ENCODE measurements at regions not wholly inside any gene's neighbourhood (a gene's known extent, or its start where the extent isn't known, plus 50 kb on each side); places are given as distances from the start of the nearest gene placed in this dataset.

DNA sequence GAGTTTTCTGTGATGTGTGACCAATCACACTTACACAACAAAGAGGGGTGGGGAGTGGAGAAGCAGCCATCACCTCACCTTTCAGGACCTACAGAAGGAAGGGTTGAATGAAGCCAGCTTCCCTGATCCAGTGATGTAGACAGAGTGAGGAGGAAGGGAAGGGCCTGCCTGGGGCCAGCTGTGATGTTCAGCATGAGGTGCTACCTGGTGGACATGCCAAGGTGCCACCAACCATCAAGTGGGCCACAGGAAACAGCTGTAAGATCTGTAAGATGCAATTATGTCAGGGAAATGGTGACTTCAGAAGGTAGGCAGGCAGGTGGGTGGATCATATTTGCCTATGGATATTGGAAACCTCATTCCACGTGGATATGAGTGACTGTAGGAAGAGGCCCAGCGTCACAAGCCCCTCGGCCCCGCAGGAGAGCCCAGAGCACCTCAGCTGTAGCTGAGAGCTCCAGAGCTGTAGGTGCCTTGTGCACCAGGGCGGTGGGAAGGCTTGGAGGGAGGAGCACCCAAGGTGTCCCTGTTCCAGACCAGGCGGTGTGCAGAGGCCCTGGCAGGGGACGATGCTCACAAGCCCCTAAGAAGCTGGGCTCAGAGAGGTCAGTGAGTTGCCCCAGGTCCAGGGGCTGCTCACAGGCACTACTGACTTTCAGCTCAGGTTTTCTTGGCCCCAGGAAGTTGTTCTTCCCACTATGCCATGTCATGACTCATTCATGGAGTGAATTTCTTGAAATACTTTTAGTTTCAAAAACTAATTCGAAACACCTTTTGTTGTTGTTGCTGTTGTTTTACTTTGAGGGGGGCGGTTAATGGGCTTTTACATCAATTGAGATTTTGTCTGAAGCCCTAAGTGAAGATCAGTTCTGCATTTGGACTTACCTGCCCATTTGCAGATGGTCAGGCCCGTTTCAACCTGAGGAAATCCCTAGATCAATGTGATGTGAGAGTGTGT, 94.2 kb upstream of the ALDH1A3 start:
- no peak for DNase-seq

GRCh38 chr15:100786139-100786531, 93.5 kb upstream of the ALDH1A3 start:
- DNase-seq = no peak

DNA sequence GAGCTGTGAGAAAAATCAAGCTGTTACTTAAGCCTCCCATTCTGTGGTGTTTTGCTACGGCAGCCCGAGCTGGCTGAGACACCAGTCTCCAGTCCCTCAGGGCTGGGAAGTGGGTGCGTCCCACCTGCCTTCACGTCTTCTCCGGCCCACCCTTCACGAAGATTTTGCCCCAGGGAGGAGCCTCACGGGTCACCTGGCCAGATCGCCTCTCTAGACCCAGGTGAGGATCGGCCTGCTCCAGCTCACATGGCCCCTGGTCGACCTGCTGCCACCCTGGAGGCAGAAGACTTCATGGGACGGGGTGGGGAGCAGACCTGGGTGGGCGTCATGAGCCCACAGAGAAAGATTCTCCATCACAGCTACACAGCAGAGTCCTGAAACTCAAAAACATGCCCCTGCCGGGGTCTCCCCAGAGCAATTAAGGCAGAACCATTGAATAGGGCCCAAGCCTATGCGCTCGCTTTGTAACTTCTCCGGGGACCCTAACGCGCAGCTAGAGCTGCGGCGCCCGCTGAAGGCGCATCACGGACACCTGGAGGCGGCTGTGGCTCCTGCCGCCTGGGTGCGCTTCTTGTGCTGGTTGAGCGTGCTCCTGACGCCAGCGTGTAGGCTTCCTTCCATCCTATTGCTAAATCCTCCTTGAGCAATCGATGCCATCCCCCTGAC, 92.6 kb upstream of the ALDH1A3 start:
- no peak for DNase-seq

DNA sequence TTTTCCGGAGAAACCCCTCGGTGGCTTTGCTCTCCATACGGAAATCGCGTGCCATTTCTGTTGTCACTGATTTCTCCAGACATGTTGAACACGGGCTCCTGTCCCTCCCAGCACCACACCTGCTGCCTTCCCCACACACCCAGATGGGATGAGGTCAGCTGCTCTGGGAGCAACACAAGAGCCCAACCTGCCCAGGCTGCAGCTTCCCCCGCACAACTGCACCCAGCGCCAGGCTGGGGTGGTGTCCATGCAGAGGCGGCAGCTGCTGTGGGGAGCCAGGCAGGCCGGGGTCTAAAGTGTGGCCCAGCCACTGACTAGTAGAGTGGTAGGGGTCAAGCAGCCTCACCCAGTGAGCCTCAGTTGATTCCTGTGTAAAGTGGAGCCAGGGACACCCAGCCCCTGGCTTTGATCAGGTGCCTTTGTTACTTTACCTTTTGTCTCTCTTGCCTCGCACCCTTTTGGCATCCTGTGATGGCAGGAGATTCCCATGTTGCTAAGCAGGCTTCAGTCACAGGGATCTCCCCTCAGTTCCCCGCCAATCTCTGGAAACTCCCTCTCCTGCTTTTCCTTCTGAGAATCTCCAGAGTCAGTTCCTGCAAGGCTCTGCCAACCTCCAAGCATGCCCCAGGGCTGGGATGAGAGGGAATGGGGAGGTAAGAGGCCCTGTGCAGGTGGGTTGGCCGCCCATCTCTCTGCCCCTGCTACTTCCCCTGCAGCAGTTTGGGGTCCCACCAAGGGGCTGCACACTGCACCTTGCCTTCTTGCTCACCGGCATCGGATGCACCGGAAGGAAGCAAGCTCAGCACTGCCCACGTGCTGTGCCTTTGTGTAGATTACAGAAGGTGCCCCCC, 91.8 kb upstream of the ALDH1A3 start:
- no peak for DNase-seq

DNA sequence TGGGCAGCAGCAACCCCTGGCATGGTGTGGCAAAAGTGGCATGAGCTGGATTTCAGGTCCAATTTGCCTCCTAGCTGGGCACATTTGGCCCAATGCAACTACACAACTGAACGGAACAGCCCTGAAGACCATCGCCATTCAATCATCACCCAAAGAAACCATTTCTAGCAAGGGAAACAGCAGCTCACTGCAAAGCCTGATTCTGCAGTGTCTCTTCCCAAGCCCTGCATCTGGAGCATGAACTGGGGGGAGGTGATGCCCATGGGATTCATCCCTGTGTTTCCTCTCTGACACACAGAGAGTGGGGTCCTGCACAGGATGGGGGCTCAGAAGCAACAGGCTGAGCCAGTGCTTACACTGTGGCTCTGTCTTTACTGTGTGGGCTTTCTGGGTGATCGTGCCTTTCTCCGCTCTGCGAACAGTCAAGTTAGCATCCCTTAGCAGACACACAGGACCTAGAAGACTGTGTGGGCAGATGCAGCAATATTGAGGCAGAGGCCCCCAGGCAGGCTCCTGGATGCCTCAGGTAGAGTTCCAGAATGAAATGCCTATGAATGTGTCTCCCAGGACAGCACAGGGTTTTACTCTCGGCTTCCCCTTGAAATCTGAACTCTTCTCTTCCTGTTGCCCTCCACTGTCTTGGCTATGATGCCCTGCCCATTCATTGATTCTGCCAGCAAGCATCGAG, 91.1 kb upstream of the ALDH1A3 start:
- DNase-seq = no peak

DNA sequence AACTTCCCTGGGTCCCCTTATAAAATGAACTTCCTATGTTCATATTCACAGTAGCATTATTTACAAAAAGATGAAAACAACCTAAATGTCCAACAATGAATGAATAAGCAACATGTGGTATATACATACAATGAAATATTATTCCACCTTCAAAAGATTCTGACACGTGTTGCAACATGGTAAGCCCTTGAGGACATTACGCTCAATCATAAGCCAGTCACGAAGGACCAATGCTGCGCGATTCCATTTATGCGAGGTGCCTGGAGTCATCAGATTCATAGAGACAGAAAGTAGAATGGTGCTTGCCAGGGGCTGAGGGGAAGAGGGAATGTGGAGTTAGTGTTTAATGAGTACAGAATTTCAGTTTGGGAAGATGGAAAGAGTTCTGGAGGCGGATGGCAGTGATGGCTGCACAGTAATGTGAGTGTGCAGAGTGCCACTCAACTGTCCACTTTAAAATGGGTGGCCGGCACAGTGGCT, 88.8 kb upstream of the ALDH1A3 start:
- no peak for DNase-seq

- DNase-seq = no peak
Measured at GRCh38 chr15:100794008-100794407, 85.6 kb upstream of the ALDH1A3 start.

DNA sequence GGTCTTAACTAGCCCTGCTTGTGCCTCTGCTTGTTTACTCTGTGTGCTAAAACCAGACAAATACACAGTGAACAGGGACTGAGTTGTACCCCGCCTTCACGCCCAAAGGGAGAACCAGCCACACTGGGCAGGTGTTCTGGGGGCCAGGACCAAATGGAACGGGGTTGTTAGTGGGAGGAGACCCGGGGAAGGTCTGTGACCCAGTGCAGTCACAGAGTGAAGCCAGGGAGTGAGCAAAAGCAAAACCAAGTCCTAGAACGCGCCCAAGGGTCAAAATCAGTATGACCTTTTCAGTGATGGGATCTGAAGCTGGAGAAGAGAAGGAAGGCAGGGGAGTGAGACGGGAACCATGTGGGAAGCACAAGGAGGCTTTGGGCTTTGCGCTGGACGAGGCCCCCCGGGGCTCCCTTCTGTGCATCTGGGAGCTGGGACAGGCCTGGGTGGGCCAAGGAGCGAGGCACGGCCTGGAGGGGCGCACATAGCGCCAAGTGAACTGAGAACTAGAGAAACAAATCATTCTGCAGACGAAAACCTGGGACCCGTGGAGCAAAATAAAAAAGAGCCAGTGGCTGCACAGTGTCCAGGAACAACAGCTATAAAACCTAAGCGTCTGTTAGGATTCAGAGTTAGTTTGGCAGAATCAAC, 78.3 kb upstream of the ALDH1A3 start:
- no peak for DNase-seq

GRCh38 chr15:100802421-100803170, 77.0 kb upstream of the ALDH1A3 start:
- DNase-seq = no peak

- no peak for DNase-seq
Measured at GRCh38 chr15:100803171-100803440, 76.5 kb upstream of the ALDH1A3 start.

GRCh38 chr15:100806157-100806556, 73.5 kb upstream of the ALDH1A3 start:
- DNase-seq = no peak

DNA sequence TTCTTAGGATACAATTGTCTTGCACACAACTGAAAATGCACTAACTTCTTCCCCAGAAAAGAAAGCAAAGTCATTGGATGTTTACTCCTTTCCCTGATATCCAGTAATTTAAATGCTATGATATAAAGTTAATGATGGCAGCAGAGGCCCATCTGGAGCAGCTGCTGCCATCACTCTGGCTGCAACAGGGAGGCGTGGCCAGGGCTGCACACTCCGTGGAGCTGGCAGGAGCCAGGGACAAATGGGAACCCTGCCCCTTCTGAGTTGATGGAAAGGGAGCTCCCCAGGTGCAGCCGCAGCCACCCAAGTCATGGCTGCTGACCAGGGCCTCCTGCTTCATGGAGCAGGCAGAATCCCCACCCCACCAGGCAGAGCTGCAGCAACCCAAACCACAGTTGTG, 72.6 kb upstream of the ALDH1A3 start:
- DNase-seq = no peak

GRCh38 chr15:100808691-100809090, 70.9 kb upstream of the ALDH1A3 start:
- no peak for DNase-seq

DNA sequence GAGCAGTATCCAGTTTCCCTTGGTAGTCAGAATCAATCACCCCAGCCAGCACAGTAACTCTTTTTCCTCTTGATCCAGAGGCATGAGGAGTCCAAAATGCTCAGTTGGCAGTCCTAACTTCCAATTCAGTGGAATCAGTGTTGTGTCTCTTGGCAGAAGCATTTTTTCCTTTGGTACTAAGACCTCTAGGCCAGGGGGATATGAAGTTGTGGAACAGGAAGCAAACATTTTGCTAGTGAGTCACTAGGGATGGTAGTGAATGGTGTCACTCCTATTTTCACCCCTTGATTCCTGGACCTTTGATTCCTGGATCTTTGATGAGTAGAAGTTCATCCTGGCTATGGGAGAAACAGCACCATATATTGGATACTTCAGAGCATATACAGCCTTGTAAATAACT, 70.5 kb upstream of the ALDH1A3 start:
- no peak for DNase-seq

GRCh38 chr15:100809587-100809986, 70.0 kb upstream of the ALDH1A3 start:
- no peak for DNase-seq

- DNase-seq = no peak
Measured at GRCh38 chr15:100810229-100810628, 69.4 kb upstream of the ALDH1A3 start.

GRCh38 chr15:100810831-100811230, 68.8 kb upstream of the ALDH1A3 start:
- no peak for DNase-seq

DNA sequence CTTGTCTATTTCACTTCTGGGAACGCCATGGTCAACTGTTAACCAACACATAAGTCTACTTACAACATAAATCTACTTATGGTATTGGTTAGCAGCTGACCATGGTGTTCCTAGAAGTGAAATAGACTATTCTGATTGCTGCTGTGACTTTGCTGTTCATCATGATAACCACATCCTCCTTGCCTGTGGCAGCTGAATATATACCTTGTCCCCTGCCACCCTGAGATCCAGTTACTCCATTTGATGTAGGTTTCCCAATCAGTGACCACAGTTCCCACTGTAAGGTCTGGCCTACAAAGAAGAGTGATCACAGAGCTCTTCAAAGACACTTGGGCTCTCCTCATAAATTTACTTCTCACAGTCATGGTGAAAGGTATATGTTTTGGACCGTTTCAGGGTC, 66.8 kb upstream of the ALDH1A3 start:
- no peak for DNase-seq

- DNase-seq = no peak
Measured at GRCh38 chr15:100818927-100819326, 60.7 kb upstream of the ALDH1A3 start.

DNA sequence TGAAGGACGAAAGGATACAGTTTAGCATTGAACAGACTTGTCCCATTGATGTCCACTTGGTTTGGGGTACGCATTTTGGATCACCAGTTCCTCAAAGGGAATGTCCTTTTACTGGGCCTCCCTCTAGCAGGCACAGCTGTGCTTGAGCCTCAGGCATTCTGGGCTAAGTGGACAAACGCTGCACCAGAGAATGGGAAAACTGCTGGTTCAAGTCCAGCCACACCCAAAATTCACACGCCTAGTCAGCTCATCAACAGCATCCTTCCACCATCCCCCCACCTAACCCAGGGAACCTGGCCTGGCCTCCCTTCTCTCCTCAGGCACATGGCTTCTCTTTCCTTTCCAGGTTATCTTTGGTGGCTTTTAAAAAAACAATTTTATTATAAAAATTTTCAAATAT, 59.1 kb upstream of the ALDH1A3 start:
- no peak for DNase-seq

DNA sequence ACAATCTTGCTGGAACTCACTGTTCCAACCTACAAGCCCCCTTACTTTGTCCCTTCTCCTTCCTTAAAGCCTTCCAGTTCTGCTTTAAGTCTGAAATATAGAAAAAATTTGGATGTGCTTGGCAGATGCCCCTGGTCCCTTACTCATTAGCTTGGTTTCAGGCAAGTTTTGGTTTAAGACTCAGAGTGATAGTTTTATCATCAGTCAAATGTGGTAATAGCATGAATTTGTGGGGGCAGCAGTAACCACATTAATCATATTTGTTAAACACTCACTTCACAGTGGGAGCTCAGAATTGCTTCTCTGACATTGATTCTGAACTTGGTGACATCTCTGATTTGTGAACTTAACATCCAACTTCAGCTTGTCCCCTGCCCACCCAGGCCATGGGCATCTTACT, 58.3 kb upstream of the ALDH1A3 start:
- no peak for DNase-seq

DNA sequence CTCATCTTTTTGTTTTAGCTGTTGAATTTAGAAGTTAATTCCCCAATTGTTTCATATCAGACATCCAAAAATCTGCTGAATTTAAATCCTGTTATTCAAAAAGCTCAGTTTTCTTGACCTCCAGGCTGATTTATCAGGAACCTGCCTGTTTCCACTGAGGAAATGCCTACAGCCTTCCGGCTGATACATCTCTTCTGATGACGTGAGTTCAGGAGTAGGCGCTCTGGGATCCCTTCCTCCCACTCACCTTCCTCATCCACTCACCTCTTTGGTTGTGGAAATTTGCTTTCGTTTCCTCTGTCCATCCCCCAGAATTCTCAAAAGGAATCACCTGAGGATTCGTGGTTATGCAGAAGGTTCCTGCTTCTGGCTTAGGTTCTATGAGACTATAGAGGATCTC, 55.4 kb upstream of the ALDH1A3 start:
- DNase-seq = no peak

All from bone marrow (tissue), 2 donors.